Activated CD4-positive, alpha-beta memory T cell treated with anti-CD3 and anti-CD28 coated beads, Interleukin-2, amount 10 ng/mL, durations not matched to agents 7 days and 5 days (primary cell): ENCODE measurements at regions not wholly inside any gene's neighbourhood (a gene's known extent, or its start where the extent isn't known, plus 50 kb on each side); places are given as distances from the start of the nearest gene placed in this dataset.
A peak's percentile ranks its signal among the peaks of the same experiment; 100 is the strongest.

Experiments used
- CTCF ChIA-PET: fragments of 350-600 bp; sonication (Branson Sonifier 250); formaldehyde crosslinking; loops from one replicate; lab custom pipeline; 2021; ENCODE audit warnings: antibody characterized with exemption, inconsistent platforms; lab: Charles Lee
- POLR2A ChIA-PET: fragments of 350-600 bp; sonication (Branson Sonifier 250); formaldehyde crosslinking; loops from one replicate; lab custom pipeline; 2021; ENCODE audit warnings: antibody characterized with exemption; lab: Charles Lee
- DNase-seq: peaks from one replicate; pipeline ENCODE4 v3.0.0-alpha.2; 2020
- H3K27ac Mint-ChIP-seq: one replicate; pipeline ENCODE4 v1.8.0; 2021; ENCODE audit warnings: mild to moderate bottlenecking, mixed read lengths
- H3K27me3 Mint-ChIP-seq: one replicate; pipeline ENCODE4 v1.8.0; 2021; ENCODE audit warnings: mixed read lengths
- H3K36me3 Mint-ChIP-seq: one replicate; pipeline ENCODE4 v1.8.0; 2021; ENCODE audit warnings: low read depth, mixed read lengths
- H3K4me1 Mint-ChIP-seq: one replicate; pipeline ENCODE4 v1.8.0; 2021; ENCODE audit warnings: mixed read lengths
- H3K4me3 Mint-ChIP-seq: one replicate; pipeline ENCODE4 v1.8.0; 2021; ENCODE audit warnings: mild to moderate bottlenecking, mixed read lengths
- H3K9me3 Mint-ChIP-seq: one replicate; pipeline ENCODE4 v1.8.0; 2021; ENCODE audit warnings: mixed read lengths

DNA sequence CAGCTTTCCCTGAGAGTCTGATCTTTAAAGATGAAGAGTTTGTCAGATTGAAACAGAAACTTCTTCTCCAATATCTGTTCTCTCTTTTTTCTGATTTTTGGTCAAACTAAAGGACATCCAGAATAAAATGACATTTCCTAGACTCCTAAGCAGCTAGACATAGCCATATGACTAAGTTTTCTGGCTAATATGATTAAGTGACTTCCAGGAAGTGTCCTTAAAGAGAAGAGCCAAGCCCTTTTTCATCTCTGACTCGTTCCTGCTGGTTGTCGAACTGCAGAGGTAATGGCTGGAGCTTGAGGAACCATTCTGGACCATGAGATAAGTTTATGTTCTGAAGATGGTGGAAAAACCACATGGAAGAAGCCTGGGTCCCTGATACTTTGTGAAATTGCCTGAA lies 546.0 kb downstream of the BCOR start:
- H3K27me3 Mint-ChIP-seq = no peaks in the 10 kb centered on the region
- H3K27ac Mint-ChIP-seq = no peak overlapping the region
- ChIA-PET POLR2A (no interaction called here), CTCF (no interaction called here)
- no peak for DNase-seq
- no peak overlapping the region for H3K4me3 Mint-ChIP-seq
- no peaks in the 10 kb centered on the region for H3K9me3 Mint-ChIP-seq
- H3K36me3 Mint-ChIP-seq = no peaks in the 10 kb centered on the region
- peaks cover 3% of the 10 kb centered on the region for H3K4me1 Mint-ChIP-seq

DNA sequence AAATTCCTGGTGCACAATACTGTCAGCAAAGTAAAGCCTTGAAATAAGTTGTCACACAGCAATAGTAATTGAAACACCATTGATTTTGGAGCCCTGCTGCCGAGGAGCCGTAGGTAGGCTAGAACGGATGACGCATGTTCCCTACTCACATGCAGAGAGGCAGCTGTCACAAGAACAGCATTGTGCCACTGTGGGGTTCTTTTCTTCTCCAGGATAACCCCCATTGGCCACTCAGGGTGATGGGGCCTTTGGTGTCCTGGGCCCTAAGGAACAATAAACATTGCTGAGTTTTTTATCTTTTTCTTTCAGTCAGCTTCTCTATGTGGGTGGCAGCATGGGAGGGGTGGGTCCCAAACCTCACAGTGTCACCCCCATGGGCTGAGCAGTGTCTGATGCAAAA lies 542.3 kb downstream of the BCOR start:
- H3K9me3 Mint-ChIP-seq = no peaks in the 10 kb centered on the region
- peaks cover 1% of the 10 kb centered on the region for H3K27me3 Mint-ChIP-seq
- ChIA-PET CTCF (no interaction called here), POLR2A (no interaction called here)
- no peak overlapping the region for H3K27ac Mint-ChIP-seq
- no peaks in the 10 kb centered on the region for H3K36me3 Mint-ChIP-seq
- H3K4me1 Mint-ChIP-seq = peaks cover 3% of the 10 kb centered on the region
- DNase-seq = no peak
- no peak overlapping the region for H3K4me3 Mint-ChIP-seq

DNA sequence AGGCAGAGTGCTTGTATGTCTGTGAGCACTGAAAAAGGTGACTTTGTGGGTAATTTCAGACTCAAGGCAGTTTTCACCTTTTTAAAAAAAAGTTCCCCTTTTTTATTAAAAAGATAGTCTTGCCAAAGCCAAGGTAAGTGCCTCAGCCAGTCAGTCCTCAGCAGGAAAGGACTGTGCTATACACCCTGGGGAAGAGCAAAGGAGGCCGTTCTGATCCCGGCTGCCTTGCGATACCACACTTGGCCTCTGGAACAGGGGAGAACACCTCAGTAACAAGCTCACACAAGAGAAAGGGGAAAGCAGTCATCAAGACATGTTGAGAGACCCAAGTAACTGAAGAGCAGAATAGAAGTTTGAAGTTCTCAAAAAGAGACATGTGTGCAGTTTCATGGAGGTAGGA lies 541.7 kb downstream of the BCOR start:
- peaks cover 1% of the 10 kb centered on the region for H3K27me3 Mint-ChIP-seq
- DNase-seq = no peak
- no peak overlapping the region for H3K27ac Mint-ChIP-seq
- H3K4me3 Mint-ChIP-seq = no peak overlapping the region
- H3K4me1 Mint-ChIP-seq = peaks cover 3% of the 10 kb centered on the region
- no peaks in the 10 kb centered on the region for H3K36me3 Mint-ChIP-seq
- ChIA-PET POLR2A (no interaction called here), CTCF (no interaction called here)
- no peaks in the 10 kb centered on the region for H3K9me3 Mint-ChIP-seq

DNA sequence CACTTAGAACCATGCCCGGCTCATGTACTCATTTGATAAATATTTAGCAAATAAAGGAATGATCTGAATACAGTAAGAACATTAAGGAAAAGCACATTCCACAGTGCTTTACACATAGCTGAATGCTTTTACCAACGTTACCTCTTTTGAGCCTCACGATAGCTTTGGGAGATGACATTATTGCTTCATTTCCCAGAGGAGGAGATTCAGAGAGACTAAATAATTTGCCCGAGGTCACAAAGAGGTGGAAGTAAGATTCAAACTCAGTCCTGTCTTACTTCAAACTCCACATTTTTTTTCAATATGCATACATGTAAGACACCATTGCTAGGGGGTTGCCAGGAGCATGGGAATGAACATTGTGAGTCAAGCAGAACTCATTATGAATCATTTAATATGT lies 538.5 kb downstream of the BCOR start:
- ChIA-PET CTCF (no interaction called here), POLR2A (no interaction called here)
- no peak for DNase-seq
- Mint-ChIP-seq H3K27me3 (peaks cover 1% of the 10 kb centered on the region), H3K9me3 (no peaks in the 10 kb centered on the region), H3K4me1 (no peaks in the 10 kb centered on the region), H3K4me3 (no peak overlapping the region), H3K36me3 (peaks cover 2% of the 10 kb centered on the region), H3K27ac (no peak overlapping the region)

DNA sequence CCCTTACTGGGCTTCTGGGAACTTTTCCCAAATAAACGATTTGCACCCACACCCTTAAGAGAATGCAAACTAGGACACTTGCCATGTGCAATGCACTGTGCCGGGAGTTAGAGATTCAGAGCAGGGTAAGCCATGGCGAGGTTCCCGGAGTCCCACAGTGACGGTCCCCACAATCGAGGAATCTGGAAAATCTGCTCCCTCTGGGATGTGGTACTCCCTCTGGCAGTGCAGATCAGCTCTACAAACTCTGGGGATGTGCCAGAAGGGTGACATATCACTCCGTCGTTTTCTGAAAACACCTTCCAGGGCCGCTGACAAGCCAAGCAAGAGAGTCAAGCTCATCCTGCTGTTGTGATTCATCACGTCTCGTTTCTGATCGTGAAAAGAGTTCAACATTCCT lies 537.5 kb downstream of the BCOR start:
- peaks cover 2% of the 10 kb centered on the region for H3K36me3 Mint-ChIP-seq
- CTCF ChIA-PET = no interaction called here
- H3K4me1 Mint-ChIP-seq = no peaks in the 10 kb centered on the region
- POLR2A ChIA-PET = no interaction called here
- H3K27me3 Mint-ChIP-seq = peaks cover 1% of the 10 kb centered on the region
- DNase-seq = no peak
- H3K9me3 Mint-ChIP-seq = no peaks in the 10 kb centered on the region
- H3K27ac Mint-ChIP-seq = no peak overlapping the region
- H3K4me3 Mint-ChIP-seq = no peak overlapping the region

DNA sequence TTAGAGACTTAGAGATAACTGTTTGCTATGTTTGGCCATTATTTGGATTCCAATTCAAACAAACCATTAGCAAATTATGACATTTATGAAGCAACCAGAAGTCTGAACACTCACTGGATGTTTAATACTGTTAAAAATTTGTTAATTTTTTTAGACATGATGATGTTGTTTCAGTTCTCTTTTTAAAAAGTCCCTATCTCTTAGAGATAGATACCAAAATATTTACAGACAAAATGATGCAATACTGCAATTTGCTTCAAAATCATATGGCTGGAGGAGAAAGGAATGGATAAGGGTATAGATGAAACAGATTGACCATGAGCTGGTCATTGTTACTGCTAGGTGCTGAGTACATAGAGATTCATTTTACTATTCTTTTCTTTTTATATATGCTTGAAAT lies 534.6 kb downstream of the BCOR start:
- peaks cover 1% of the 10 kb centered on the region for H3K27me3 Mint-ChIP-seq
- H3K9me3 Mint-ChIP-seq = no peaks in the 10 kb centered on the region
- POLR2A ChIA-PET = no interaction called here
- DNase-seq = no peak
- no peaks in the 10 kb centered on the region for H3K4me1 Mint-ChIP-seq
- CTCF ChIA-PET = no interaction called here
- peaks cover 2% of the 10 kb centered on the region for H3K36me3 Mint-ChIP-seq
- no peak overlapping the region for H3K4me3 Mint-ChIP-seq
- no peak overlapping the region for H3K27ac Mint-ChIP-seq

DNA sequence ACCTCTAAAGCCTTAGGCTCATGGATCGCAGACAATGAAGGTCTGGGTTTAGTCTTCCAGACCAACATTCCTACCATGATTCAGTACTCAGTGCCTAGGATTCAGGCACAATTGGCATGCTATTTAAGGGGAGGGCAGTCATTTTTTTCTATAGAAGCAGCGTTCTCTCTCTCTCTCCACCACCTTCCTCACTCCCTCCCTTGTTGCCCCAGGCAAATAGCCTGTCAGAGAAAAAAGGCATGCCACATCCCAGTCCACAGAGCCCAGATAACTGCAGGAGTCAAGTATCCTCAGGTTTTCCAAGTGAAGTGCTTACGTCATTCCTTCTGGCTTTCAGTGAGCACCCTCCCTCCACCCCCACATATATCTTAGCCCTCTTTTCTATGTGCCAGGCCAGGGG lies 533.0 kb downstream of the BCOR start:
- Mint-ChIP-seq H3K4me1 (no peaks in the 10 kb centered on the region), H3K27me3 (no peaks in the 10 kb centered on the region), H3K36me3 (peaks cover 2% of the 10 kb centered on the region), H3K27ac (no peak overlapping the region), H3K4me3 (no peak overlapping the region), H3K9me3 (no peaks in the 10 kb centered on the region)
- ChIA-PET POLR2A (no interaction called here), CTCF (no interaction called here)
- no peak for DNase-seq

DNA sequence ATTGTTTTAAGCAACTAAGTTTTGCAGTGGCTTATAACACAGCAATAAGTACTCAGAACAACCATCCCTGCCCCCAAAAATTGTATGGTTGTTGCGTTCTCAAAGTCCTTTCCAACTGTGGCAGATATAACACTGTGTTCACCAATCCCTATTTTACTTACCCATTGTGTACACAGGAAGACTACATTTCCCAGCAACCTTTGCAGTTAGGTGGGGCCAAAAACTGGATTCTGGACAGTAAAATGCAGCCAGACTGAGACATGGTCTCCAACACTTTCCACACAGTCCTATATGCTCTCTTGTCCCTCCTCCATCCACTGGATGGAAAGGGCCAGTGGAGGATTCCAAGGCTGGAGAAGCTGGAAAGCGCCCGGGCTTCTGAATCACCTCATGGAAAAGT lies 523.6 kb downstream of the BCOR start:
- H3K9me3 Mint-ChIP-seq = no peaks in the 10 kb centered on the region
- no peak overlapping the region for H3K4me3 Mint-ChIP-seq
- no peak overlapping the region for H3K27ac Mint-ChIP-seq
- H3K4me1 Mint-ChIP-seq = peaks cover 23% of the 10 kb centered on the region
- CTCF ChIA-PET = no interaction called here
- no peak for DNase-seq
- POLR2A ChIA-PET = no interaction called here
- no peaks in the 10 kb centered on the region for H3K36me3 Mint-ChIP-seq
- no peaks in the 10 kb centered on the region for H3K27me3 Mint-ChIP-seq

DNA sequence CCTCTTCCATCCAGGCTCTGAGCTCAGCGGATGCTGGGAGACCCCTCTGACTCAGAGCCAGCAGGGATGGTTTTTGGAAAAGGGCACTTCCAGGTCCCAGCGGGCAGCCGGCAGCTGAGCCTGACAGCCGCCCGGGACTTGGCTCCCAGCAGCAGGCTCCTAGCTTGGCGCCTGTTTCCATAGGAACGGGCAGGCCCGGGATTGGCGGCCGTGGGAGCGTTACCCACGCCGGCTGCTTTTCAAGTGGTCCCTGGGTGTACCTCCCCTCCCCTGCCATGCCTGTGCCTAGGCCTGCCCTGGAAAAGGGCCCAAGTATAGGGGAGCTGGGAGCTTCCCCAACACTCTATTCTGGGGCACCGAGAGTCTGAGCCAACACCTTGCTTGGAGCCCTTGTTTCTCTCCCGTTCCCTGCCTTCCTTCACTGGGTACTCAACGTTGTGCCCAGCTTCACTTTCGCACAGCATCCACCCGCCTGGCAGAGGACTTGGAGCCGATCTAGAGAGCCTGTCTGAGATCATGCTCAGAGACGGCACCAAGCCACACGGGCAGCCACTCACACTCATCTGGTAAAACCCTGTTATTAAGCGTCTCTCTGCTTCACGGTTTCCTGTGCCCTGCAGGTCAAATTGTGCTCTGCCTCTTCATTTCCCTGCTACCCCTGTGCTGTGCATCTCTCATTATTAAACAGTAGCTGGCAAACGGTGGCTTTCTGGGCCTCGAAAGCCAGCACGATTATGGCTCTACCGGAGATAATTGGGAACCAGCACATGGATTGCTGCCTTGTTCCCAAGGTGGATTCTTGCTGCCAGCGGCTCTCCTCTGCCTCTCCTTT lies 521.5 kb downstream of the BCOR start:
- H3K4me1 Mint-ChIP-seq = peaks cover 26% of the 10 kb centered on the region
- H3K4me3 Mint-ChIP-seq = no peak overlapping the region
- H3K27ac Mint-ChIP-seq = no peak overlapping the region
- DNase-seq = no peak
- POLR2A ChIA-PET = no interaction called here
- H3K27me3 Mint-ChIP-seq = no peaks in the 10 kb centered on the region
- CTCF ChIA-PET = no interaction called here
- H3K9me3 Mint-ChIP-seq = no peaks in the 10 kb centered on the region
- H3K36me3 Mint-ChIP-seq = no peaks in the 10 kb centered on the region

DNA sequence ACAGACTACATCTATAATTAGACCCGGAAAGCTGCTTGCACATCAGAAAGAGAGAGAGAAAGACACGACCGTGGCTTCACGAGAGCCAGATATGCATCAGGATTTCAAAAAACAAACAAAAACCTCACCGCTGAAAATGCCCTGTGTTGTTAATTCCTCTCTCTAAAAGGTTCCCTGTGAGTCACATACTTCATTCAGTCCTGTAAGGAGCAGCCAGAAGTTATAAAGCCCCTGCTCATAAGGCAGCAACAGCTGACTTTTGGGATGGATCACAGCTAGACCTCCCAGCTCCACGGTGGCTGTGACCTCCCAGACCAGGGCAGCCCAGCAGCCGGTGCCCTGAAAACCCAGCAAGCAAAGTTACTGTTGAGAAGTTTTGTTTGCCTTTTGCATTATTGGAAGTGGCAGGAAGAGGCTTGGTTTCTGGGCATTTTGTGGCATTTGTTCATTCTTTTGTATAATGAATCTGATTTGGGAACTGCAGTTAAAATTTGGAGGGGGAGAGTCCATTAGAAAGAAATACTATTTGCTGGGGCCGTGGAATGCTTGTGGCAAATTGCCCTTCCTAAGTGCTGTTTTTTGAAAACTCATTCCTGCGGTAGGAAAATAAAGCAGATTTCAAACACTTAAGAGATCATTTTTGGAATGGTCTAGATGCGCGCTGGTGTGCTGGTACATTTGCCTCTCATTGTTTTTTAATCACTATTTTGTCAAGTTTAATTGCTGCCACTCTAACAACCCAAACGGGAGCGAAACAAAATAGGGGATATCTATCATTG lies 520.4 kb downstream of the BCOR start:
- Mint-ChIP-seq H3K4me1 (peaks cover 26% of the 10 kb centered on the region), H3K9me3 (no peaks in the 10 kb centered on the region), H3K4me3 (no peak overlapping the region), H3K27me3 (no peaks in the 10 kb centered on the region), H3K27ac (no peak overlapping the region), H3K36me3 (no peaks in the 10 kb centered on the region)
- CTCF ChIA-PET = no interaction called here
- POLR2A ChIA-PET = no interaction called here
- no peak for DNase-seq

DNA sequence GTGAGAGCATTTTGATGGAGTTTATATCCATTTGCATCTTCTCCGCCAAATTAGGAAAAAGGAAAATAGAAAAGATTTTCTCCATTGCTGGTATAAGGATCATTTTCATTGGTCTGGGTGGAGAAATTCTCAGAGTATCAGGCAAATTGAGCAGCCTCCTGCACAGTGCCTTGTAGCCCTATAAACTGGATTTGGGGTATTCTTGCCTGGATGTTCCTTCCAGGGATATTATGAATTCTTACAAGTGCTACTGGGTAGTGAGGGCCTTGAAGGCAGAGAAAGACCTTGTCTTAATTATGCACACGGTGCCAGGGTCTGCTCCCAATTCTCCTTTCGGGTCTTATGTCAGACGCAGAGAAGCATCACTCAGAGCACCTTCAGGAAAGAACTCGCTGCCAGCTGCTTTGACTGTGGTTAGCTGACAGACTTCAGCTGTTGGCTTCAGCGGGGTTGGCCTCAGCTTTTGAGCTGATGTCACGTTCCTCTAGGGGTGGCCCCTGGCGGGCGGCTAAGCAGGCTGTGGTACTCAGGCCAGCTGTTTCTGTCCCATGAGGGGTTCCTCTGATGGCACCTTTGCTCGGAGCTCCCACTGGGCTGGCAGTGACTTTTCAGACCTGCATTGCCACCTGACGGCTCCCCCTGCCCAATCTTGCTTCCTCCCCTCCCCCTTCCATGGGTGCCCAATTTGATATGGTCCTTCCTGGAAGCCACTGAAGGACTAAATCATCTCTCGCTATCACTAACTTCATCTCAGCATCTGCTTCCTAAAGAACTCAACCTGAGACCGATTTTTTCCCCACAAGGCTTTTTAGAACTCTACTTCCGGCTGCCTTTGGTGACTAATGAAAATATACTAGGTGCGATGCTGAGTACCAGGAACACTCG lies 519.5 kb downstream of the BCOR start:
- no peaks in the 10 kb centered on the region for H3K9me3 Mint-ChIP-seq
- DNase-seq = peak; percentile 54
- POLR2A ChIA-PET = no interaction called here
- H3K27ac Mint-ChIP-seq = peak overlapping the region; percentile 72
- CTCF ChIA-PET = no interaction called here
- peak overlapping the region; percentile 51 for H3K4me3 Mint-ChIP-seq
- no peaks in the 10 kb centered on the region for H3K36me3 Mint-ChIP-seq
- no peaks in the 10 kb centered on the region for H3K27me3 Mint-ChIP-seq
- H3K4me1 Mint-ChIP-seq = peaks cover 26% of the 10 kb centered on the region

DNA sequence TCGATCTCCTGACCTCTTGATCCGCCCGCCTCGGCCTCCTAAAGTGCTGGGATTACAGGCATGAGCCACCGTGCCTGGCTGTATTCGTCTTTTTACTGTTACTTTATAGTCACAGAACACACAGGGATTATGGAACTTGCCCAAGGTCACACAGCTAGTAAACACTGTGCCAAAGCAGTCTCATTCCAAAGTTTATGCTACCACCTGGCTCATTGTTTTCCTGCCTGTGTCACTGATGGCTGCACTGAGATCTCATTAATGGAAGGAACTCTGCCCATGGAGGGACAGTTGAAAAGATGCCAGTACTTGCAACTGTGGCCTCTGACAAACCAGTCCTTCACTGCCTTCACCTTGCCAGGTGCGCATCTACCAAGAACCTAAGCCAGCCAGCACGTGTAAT lies 517.7 kb downstream of the BCOR start:
- peaks cover 26% of the 10 kb centered on the region for H3K4me1 Mint-ChIP-seq
- no peaks in the 10 kb centered on the region for H3K27me3 Mint-ChIP-seq
- H3K36me3 Mint-ChIP-seq = no peaks in the 10 kb centered on the region
- no peak overlapping the region for H3K27ac Mint-ChIP-seq
- ChIA-PET POLR2A (no interaction called here), CTCF (no interaction called here)
- no peak overlapping the region for H3K4me3 Mint-ChIP-seq
- H3K9me3 Mint-ChIP-seq = no peaks in the 10 kb centered on the region
- no peak for DNase-seq

DNA sequence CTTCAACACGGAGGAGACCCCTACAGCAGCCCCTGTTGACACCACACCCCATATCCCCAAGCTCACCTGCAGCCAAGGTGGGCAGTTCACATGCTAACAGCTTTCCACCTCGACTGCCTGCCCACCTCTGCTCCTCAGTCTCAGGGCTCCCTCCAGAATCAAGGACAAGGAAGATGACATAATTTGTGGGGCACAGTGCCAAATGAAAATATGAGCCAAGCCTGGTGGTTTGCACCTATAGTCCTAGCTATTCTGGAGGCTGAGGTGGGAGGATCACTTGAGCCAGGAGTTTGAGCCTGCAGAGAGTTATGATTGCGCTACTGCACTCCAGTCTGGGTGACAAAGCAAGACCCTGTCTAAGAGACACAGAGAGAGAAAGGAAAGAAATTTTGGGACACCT lies 516.3 kb downstream of the BCOR start:
- CTCF ChIA-PET = no interaction called here
- Mint-ChIP-seq H3K36me3 (no peaks in the 10 kb centered on the region), H3K27me3 (no peaks in the 10 kb centered on the region), H3K27ac (no peak overlapping the region), H3K9me3 (no peaks in the 10 kb centered on the region), H3K4me1 (peaks cover 26% of the 10 kb centered on the region), H3K4me3 (no peak overlapping the region)
- DNase-seq = no peak
- POLR2A ChIA-PET = no interaction called here
